M059J (cell line): ENCODE measurements at regions not wholly inside any gene's neighbourhood (a gene's known extent, or its start where the extent isn't known, plus 50 kb on each side); places are given as distances from the start of the nearest gene placed in this dataset.
A peak's percentile ranks its signal among the peaks of the same experiment; 100 is the strongest.
"Not testable (repeated sequence)": the region's sequence is repeated elsewhere in the genome, so short reads cannot be mapped to it uniquely, and the experiment has no call there.

ENCODE experiments used
- DNase-seq: peaks from one replicate; pipeline ENCODE4 v3.0.0-alpha.2; 2012; ENCODE audit warnings: low read depth

GRCh38 chr5:164972973-164973372, 1467.6 kb downstream of the MAT2B start:
- no peak for DNase-seq

- no peak for DNase-seq
These were observed 1470.6 kb downstream of the MAT2B start for GRCh38 chr5:164975986-164976385.

- DNase-seq: no peak
These were observed 1475.1 kb downstream of the MAT2B start for GRCh38 chr5:164980480-164980879.

GRCh38 chr5:164998142-164998541, 1492.7 kb downstream of the MAT2B start:
- no peak for DNase-seq

- DNase-seq: no peak
These were observed 1493.2 kb downstream of the MAT2B start for GRCh38 chr5:164998590-164998989.

- no peak for DNase-seq
These were observed 1495.2 kb downstream of the MAT2B start for GRCh38 chr5:165000479-165001190.

- no peak for DNase-seq
These were observed 1497.9 kb downstream of the MAT2B start for GRCh38 chr5:165003283-165003682.

GRCh38 chr5:165004175-165004574, 1498.8 kb downstream of the MAT2B start:
- DNase-seq: no peak

GRCh38 chr5:165014439-165014838, 1509.0 kb downstream of the MAT2B start:
- no peak for DNase-seq

GRCh38 chr5:165015126-165015525, 1509.7 kb downstream of the MAT2B start:
- DNase-seq: no peak

- no peak for DNase-seq
These were observed 1510.1 kb downstream of the MAT2B start for GRCh38 chr5:165015547-165015946.

GRCh38 chr5:165026971-165027370, 1521.6 kb downstream of the MAT2B start:
- no peak for DNase-seq

- no peak for DNase-seq
These were observed 1522.9 kb downstream of the MAT2B start for GRCh38 chr5:165028356-165028755.

GRCh38 chr5:165029099-165029870, 1523.9 kb downstream of the MAT2B start:
- peak; percentile 0 for DNase-seq

GRCh38 chr5:165030971-165031370, 1525.6 kb downstream of the MAT2B start:
- no peak for DNase-seq

GRCh38 chr5:165031371-165031770, 1526.0 kb downstream of the MAT2B start:
- no peak for DNase-seq

- no peak for DNase-seq
These were observed 1530.1 kb downstream of the MAT2B start for GRCh38 chr5:165035520-165035919.

GRCh38 chr5:165039748-165040147, 1534.3 kb downstream of the MAT2B start:
- no peak for DNase-seq

- DNase-seq: not testable (repeated sequence)
These were observed 1540.5 kb downstream of the MAT2B start for GRCh38 chr5:165045941-165046340.

GRCh38 chr5:165055476-165055875, 1550.1 kb downstream of the MAT2B start:
- DNase-seq: no peak

- no peak for DNase-seq
These were observed 1551.7 kb downstream of the MAT2B start for GRCh38 chr5:165057145-165057544.

- no peak for DNase-seq
These were observed 1561.4 kb downstream of the MAT2B start for GRCh38 chr5:165066751-165067385.

GRCh38 chr5:165076686-165077085, 1571.3 kb downstream of the MAT2B start:
- DNase-seq: peak; percentile 1
